DOHH2 (cell line): ENCODE measurements at regions not wholly inside any gene's neighbourhood (a gene's known extent, or its start where the extent isn't known, plus 50 kb on each side); places are given as distances from the start of the nearest gene placed in this dataset.
"Not testable (repeated sequence)": the region's sequence is repeated elsewhere in the genome, so short reads cannot be mapped to it uniquely, and the experiment has no call there.

Experiments used
- H3F3A ChIP-seq: fragments of 200-600 bp; sonication (generic), shearing (Covaris generic); 2 replicates; pipeline ENCODE4 v1.6.0; 2016; ENCODE audit warnings: antibody characterized with exemption, mild to moderate bottlenecking; ENCODE audit not compliant: control insufficient read depth, insufficient read depth
- H3K27ac ChIP-seq: fragments of 200-600 bp; sonication (generic); 2 replicates; pipeline ENCODE4 v1.5.1; 2014; ENCODE audit warnings: low read depth, mild to moderate bottlenecking, low read length, moderate library complexity
- H3K27me3 ChIP-seq: fragments of 200-600 bp; sonication (generic); 2 replicates; pipeline ENCODE4 v1.6.1; 2014; ENCODE audit warnings: mild to moderate bottlenecking, low read length, mixed read lengths; ENCODE audit not compliant: control insufficient read depth
- H3K36me3 ChIP-seq: fragments of 200-600 bp; sonication (generic); 2 replicates; pipeline ENCODE4 v1.6.1; 2014; ENCODE audit warnings: mild to moderate bottlenecking, low read length, moderate library complexity, mixed read lengths; ENCODE audit not compliant: control insufficient read depth
- H3K4me1 ChIP-seq: fragments of 200-600 bp; sonication (generic); 2 replicates; pipeline ENCODE4 v1.6.1; 2014; ENCODE audit warnings: mild to moderate bottlenecking, low read length, mixed read lengths; ENCODE audit not compliant: control insufficient read depth
- H3K4me2 ChIP-seq: fragments of 200-600 bp; sonication (generic); 2 replicates; pipeline ENCODE4 v1.6.0; 2014; ENCODE audit warnings: mild to moderate bottlenecking, low read length, moderate library complexity
- H3K4me3 ChIP-seq: fragments of 200-600 bp; sonication (generic); 2 replicates; pipeline ENCODE4 v1.5.1; 2014; ENCODE audit warnings: mild to moderate bottlenecking, low read length, mixed read lengths
- H3K79me2 ChIP-seq: fragments of 200-600 bp; sonication (generic); 2 replicates; pipeline ENCODE4 v1.6.1; 2014; ENCODE audit warnings: mild to moderate bottlenecking, low read length, mixed read lengths; ENCODE audit not compliant: control insufficient read depth
- H3K9me2 ChIP-seq: fragments of 200-600 bp; sonication (generic); replicated peaks from 2 replicates; pipeline ENCODE4 v1.6.1; 2014; ENCODE audit warnings: mild to moderate bottlenecking, low read length, mixed read lengths; ENCODE audit not compliant: control insufficient read depth
- H3K9me3 ChIP-seq: fragments of 200-600 bp; sonication (generic); 2 replicates; pipeline ENCODE4 v1.6.1; 2014; ENCODE audit warnings: antibody characterized with exemption, low read length, mixed read lengths; ENCODE audit not compliant: control insufficient read depth, insufficient read depth
- H4K20me1 ChIP-seq: fragments of 200-600 bp; sonication (generic); 2 replicates; pipeline ENCODE4 v1.6.0; 2014; ENCODE audit warnings: low read depth, mild to moderate bottlenecking, antibody characterized with exemption, low read length, moderate library complexity; ENCODE audit not compliant: control insufficient read depth, insufficient read depth
- EZH2phosphoT487 ChIP-seq: fragments of 200-600 bp; sonication (generic); IDR thresholded peaks from 2 replicates; pipeline ENCODE4 v1.6.1; 2017; ENCODE audit warnings: borderline replicate concordance, mild to moderate bottlenecking, antibody characterized with exemption, low read length, moderate library complexity, mixed read lengths
- TF ChIP-seq, protein P1 (sequence below): fragments of 200-600 bp; sonication (generic); IDR thresholded peaks from one replicate; pipeline ENCODE4 v1.5.1; 2014; ENCODE audit warnings: antibody characterized with exemption, mild to moderate bottlenecking, low read depth, low read length; ENCODE audit not compliant: poor library complexity, severe bottlenecking

DNA sequence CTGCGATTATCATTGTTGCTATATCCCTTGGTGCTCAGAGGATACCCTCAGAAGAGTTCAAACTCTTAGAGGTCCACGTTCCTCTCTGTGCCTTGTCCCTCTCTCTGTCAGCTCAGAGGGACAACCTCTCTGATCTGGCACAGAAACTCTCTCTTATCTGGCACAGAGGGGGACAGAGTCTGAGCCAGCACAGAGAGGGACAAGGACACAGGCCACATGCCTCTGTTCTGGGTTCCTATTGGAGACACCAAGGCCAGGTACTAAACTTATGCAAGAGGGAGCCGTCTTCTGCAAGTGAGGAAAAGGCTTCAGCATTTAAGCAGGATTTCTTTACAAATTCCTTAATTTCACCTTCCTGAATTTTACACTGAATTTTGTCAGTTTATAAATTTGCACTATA is 565.2 kb downstream of the TOX3 start:
- peaks cover 4% of the 10 kb centered on the region; the same call in 1 of the 2 replicates for H3K9me3 ChIP-seq
- H3K27ac ChIP-seq = no peak overlapping the region
- no peaks in the 10 kb centered on the region for H3F3A ChIP-seq
- H3K4me1 ChIP-seq = no peaks in the 10 kb centered on the region
- H3K27me3 ChIP-seq = no peaks in the 10 kb centered on the region
- H3K4me3 ChIP-seq = no peak overlapping the region
- H4K20me1 ChIP-seq = no peaks in the 10 kb centered on the region
- H3K9me2 ChIP-seq = no peaks in the 10 kb centered on the region
- no peaks in the 10 kb centered on the region for H3K79me2 ChIP-seq
- TF ChIP-seq, protein P1, sequence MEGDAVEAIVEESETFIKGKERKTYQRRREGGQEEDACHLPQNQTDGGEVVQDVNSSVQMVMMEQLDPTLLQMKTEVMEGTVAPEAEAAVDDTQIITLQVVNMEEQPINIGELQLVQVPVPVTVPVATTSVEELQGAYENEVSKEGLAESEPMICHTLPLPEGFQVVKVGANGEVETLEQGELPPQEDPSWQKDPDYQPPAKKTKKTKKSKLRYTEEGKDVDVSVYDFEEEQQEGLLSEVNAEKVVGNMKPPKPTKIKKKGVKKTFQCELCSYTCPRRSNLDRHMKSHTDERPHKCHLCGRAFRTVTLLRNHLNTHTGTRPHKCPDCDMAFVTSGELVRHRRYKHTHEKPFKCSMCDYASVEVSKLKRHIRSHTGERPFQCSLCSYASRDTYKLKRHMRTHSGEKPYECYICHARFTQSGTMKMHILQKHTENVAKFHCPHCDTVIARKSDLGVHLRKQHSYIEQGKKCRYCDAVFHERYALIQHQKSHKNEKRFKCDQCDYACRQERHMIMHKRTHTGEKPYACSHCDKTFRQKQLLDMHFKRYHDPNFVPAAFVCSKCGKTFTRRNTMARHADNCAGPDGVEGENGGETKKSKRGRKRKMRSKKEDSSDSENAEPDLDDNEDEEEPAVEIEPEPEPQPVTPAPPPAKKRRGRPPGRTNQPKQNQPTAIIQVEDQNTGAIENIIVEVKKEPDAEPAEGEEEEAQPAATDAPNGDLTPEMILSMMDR = no peak
- TF ChIP-seq EZH2phosphoT487 = no peak
- no peaks in the 10 kb centered on the region for H3K36me3 ChIP-seq
- no peak overlapping the region for H3K4me2 ChIP-seq

- not testable (repeated sequence) for H3K36me3 ChIP-seq, H3F3A ChIP-seq, H3K27me3 ChIP-seq, H3K4me3 ChIP-seq, H3K9me2 ChIP-seq, H3K79me2 ChIP-seq, H3K4me1 ChIP-seq, H3K4me2 ChIP-seq, H3K9me3 ChIP-seq, H4K20me1 ChIP-seq, H3K27ac ChIP-seq
Observed at GRCh38 chr16:51977506-51977905, 569.4 kb downstream of the TOX3 start.

GRCh38 chr16:51971184-51971583 is 575.8 kb downstream of the TOX3 start:
- Histone ChIP-seq H3K4me2 (no peak overlapping the region), H3K36me3 (no peaks in the 10 kb centered on the region), H3K9me2 (no peaks in the 10 kb centered on the region), H3K79me2 (no peaks in the 10 kb centered on the region), H3K27me3 (no peaks in the 10 kb centered on the region), H3K9me3 (no peaks in the 10 kb centered on the region), H3K4me1 (no peaks in the 10 kb centered on the region), H3K4me3 (no peak overlapping the region), H3K27ac (no peak overlapping the region), H3F3A (no peaks in the 10 kb centered on the region), H4K20me1 (no peaks in the 10 kb centered on the region)
- TF ChIP-seq, protein P1 = peak; percentile 18
- no peak for TF ChIP-seq EZH2phosphoT487

DNA sequence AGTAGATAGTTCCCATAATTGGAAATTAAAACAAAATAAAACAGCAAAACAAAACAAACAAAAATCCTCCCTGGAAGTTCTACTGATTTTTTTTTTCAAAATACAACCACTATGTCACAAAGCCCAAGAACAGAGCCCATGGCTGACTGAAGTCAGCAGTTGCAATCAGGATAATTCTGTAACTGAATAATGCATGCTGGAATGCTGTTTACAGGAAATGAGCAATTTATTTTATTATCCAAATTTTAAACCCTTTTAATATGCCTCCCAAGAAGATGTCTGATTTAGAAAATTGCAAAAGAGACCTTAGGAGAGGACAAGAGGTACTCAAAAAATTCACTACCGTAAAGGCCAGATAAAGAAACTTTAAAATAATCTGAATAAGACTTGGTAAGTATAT is 578.2 kb downstream of the TOX3 start:
- H3K27ac ChIP-seq = no peak overlapping the region
- H3K27me3 ChIP-seq = no peaks in the 10 kb centered on the region

More for the DNA sequence above, 578.2 kb downstream of the TOX3 start:
- Histone ChIP-seq H3K4me2 (no peak overlapping the region), H3K4me1 (no peaks in the 10 kb centered on the region), H3K36me3 (no peaks in the 10 kb centered on the region), H3K4me3 (no peak overlapping the region), H4K20me1 (no peaks in the 10 kb centered on the region), H3K9me2 (no peaks in the 10 kb centered on the region), H3K79me2 (no peaks in the 10 kb centered on the region), H3F3A (no peaks in the 10 kb centered on the region), H3K9me3 (no peaks in the 10 kb centered on the region)
- TF ChIP-seq EZH2phosphoT487 = no peak
- TF ChIP-seq, protein P1 = no peak
